ENCODE measurements at regions not wholly inside any gene's neighbourhood (a gene's known extent, or its start where the extent isn't known, plus 50 kb on each side); places are given as distances from the start of the nearest gene placed in this dataset.

DNA sequence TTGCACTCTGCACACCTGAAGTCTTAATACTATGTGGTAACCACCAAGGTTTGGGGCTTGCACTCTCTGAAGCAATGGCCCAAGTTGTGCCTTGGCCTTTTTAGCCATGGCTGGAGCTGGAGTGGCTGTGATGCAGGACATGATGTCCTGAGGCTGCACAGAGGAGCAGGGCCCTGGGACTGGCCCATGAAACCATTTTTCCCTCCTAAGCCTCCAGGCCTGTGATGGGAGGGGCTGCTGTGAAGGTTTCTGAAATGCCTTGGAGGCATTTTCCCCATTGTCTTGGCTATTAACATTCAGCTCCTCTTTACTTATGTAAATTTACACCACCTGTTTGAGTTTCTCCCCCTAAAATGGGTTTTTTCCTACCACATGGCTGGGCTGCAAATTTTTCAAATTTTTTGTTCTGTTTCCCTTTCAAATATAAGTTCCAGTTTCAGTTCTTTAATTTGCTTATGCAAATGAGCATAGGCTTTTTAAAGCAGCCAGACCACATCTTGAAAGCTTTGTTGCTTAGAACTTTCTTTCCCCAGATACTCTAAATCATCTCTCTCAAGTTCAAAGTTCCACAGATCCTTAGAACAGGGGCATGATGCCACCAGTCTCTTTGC is 237.4 kb upstream of the DMAC1 start:
- H3K27me3 ChIP-seq (replicated peaks; ENCODE audit: insufficient read depth) = no peaks in the 10 kb centered on the region
- no peaks in the 10 kb centered on the region for H3K9me2 ChIP-seq (ENCODE audit: insufficient read depth)
- no peak overlapping the region for H3K27ac ChIP-seq
- H4K20me1 ChIP-seq (ENCODE audit: insufficient read depth) = no peaks in the 10 kb centered on the region
- no peak for TF ChIP-seq EZH2 (IDR thresholded peaks at IDR 0.05; ENCODE audit: insufficient read depth, poor library complexity, severe bottlenecking)
- no peak for TF ChIP-seq EZH2phosphoT487 (IDR thresholded peaks at IDR 0.05; ENCODE audit: insufficient read depth, low read depth)
- H3K36me3 ChIP-seq (ENCODE audit: low read depth) = no peaks in the 10 kb centered on the region
- no peaks in the 10 kb centered on the region for H3K4me1 ChIP-seq (ENCODE audit: insufficient read depth)
- no peak for DNase-seq
- no peaks in the 10 kb centered on the region for H3K79me2 ChIP-seq (ENCODE audit: insufficient read depth)
- in situ Hi-C loops (cut with MboI) = no loop called here
- H2AFZ ChIP-seq = no peak overlapping the region
- H3F3A ChIP-seq (ENCODE audit: insufficient read depth) = no peaks in the 10 kb centered on the region
- H3K9me3 ChIP-seq (ENCODE audit: low read depth) = no peaks in the 10 kb centered on the region
- H3K4me3 ChIP-seq = no peak overlapping the region
- H3K9ac ChIP-seq = no peak overlapping the region
- H3K4me2 ChIP-seq (ENCODE audit: unreplicated experiment) = no peak overlapping the region

GRCh38 chr9:8033794-8034193 is 234.2 kb upstream of the DMAC1 start:
- Histone ChIP-seq H3K4me1 (ENCODE audit: insufficient read depth) (no peaks in the 10 kb centered on the region), H3K27me3 (replicated peaks; ENCODE audit: insufficient read depth) (no peaks in the 10 kb centered on the region), H3K4me2 (ENCODE audit: unreplicated experiment) (no peak overlapping the region), H2AFZ (no peak overlapping the region), H3K27ac (no peak overlapping the region), H3F3A (ENCODE audit: insufficient read depth) (no peaks in the 10 kb centered on the region), H4K20me1 (ENCODE audit: insufficient read depth) (no peaks in the 10 kb centered on the region), H3K79me2 (ENCODE audit: insufficient read depth) (no peaks in the 10 kb centered on the region), H3K4me3 (no peak overlapping the region), H3K9me3 (ENCODE audit: low read depth) (no peaks in the 10 kb centered on the region), H3K9me2 (ENCODE audit: insufficient read depth) (no peaks in the 10 kb centered on the region), H3K36me3 (ENCODE audit: low read depth) (no peaks in the 10 kb centered on the region), H3K9ac (no peak overlapping the region)
- WGBS, 2 experiments (ENCODE audit: low coverage in 1 of 2, low lambda C conversion rate in 2 of 2, missing lambda C conversion rate in 2 of 2) = 28 to 29% methylated on average over 2 of the region's 2 CpGs
- DNase-seq = no peak
- TF ChIP-seq EZH2 (IDR thresholded peaks at IDR 0.05; ENCODE audit: insufficient read depth, poor library complexity, severe bottlenecking) = no peak
- no peak for TF ChIP-seq EZH2phosphoT487 (IDR thresholded peaks at IDR 0.05; ENCODE audit: insufficient read depth, low read depth)
- in situ Hi-C loops (cut with MboI) = no loop called here

GRCh38 chr9:8030095-8030494 is 230.5 kb upstream of the DMAC1 start:
- TF ChIP-seq EZH2 (IDR thresholded peaks at IDR 0.05; ENCODE audit: insufficient read depth, poor library complexity, severe bottlenecking) = no peak
- TF ChIP-seq EZH2phosphoT487 (IDR thresholded peaks at IDR 0.05; ENCODE audit: insufficient read depth, low read depth) = no peak
- WGBS, 2 experiments (ENCODE audit: low coverage in 1 of 2, low lambda C conversion rate in 2 of 2, missing lambda C conversion rate in 2 of 2) = 18 to 35% methylated on average over 4 of the region's 4 CpGs
- DNase-seq = no peak
- no peaks in the 10 kb centered on the region for H3K9me2 ChIP-seq (ENCODE audit: insufficient read depth)
- in situ Hi-C loops (cut with MboI) = no loop called here
- no peaks in the 10 kb centered on the region for H3K9me3 ChIP-seq (ENCODE audit: low read depth)
- H3F3A ChIP-seq (ENCODE audit: insufficient read depth) = no peaks in the 10 kb centered on the region
- no peak overlapping the region for H3K9ac ChIP-seq
- no peak overlapping the region for H3K4me3 ChIP-seq
- no peak overlapping the region for H3K27ac ChIP-seq
- no peaks in the 10 kb centered on the region for H3K27me3 ChIP-seq (replicated peaks; ENCODE audit: insufficient read depth)
- no peaks in the 10 kb centered on the region for H4K20me1 ChIP-seq (ENCODE audit: insufficient read depth)
- H3K4me1 ChIP-seq (ENCODE audit: insufficient read depth) = no peaks in the 10 kb centered on the region
- no peak overlapping the region for H3K4me2 ChIP-seq (ENCODE audit: unreplicated experiment)
- H2AFZ ChIP-seq = no peak overlapping the region
- H3K79me2 ChIP-seq (ENCODE audit: insufficient read depth) = no peaks in the 10 kb centered on the region
- H3K36me3 ChIP-seq (ENCODE audit: low read depth) = no peaks in the 10 kb centered on the region

DNA sequence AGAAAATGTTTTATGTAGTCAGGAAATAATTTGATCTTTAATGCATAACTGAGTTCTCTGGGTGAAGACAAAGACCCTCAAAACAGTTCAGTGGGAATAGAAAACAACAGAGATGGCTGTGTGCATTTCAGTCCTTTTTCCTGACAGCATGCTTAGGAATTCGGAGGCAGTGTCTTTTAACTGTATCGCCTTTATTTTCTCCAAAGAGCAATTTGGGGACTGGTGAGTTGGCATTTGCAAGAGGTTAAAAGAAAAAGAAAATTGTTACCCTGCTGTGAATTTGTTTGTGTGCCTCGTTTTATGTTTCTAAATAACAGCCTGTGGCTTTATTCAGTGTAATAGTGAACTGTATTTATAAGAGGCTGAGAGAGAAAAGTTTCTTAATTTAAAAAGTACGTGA is 227.8 kb upstream of the DMAC1 start:
- Histone ChIP-seq H3K4me3 (no peak overlapping the region), H3K4me2 (ENCODE audit: unreplicated experiment) (no peak overlapping the region), H3K36me3 (ENCODE audit: low read depth) (no peaks in the 10 kb centered on the region), H3K27me3 (replicated peaks; ENCODE audit: insufficient read depth) (no peaks in the 10 kb centered on the region), H3K79me2 (ENCODE audit: insufficient read depth) (no peaks in the 10 kb centered on the region), H3F3A (ENCODE audit: insufficient read depth) (no peaks in the 10 kb centered on the region), H2AFZ (no peak overlapping the region), H3K9me2 (ENCODE audit: insufficient read depth) (no peaks in the 10 kb centered on the region), H4K20me1 (ENCODE audit: insufficient read depth) (no peaks in the 10 kb centered on the region), H3K9ac (no peak overlapping the region), H3K4me1 (ENCODE audit: insufficient read depth) (no peaks in the 10 kb centered on the region), H3K9me3 (ENCODE audit: low read depth) (no peaks in the 10 kb centered on the region), H3K27ac (no peak overlapping the region)
- in situ Hi-C loops (cut with MboI) = no loop called here
- no peak for DNase-seq
- no peak for TF ChIP-seq EZH2phosphoT487 (IDR thresholded peaks at IDR 0.05; ENCODE audit: insufficient read depth, low read depth)
- TF ChIP-seq EZH2 (IDR thresholded peaks at IDR 0.05; ENCODE audit: insufficient read depth, poor library complexity, severe bottlenecking) = no peak
- 19 to 22% methylated on average over 4 of the region's 4 CpGs for WGBS, 2 experiments (ENCODE audit: low coverage in 1 of 2, low lambda C conversion rate in 2 of 2, missing lambda C conversion rate in 2 of 2)

DNA sequence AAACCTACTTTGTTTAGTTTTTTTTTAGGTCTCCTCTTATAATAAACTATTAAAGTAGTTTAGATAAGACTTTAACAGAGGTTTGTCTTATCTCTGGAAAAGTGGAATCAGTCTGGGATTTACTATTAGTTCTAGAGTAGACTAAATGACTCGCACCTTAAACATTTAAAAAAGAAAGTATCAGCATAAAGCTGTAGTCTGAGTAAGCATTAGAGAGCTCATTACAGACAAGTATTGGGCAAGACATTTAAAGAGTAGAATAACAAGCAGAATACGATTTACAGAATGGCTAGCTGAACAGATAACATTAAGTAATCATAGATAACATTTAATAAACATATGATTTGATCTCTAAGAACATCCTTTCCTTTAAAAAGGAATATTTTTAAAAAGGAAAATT is 226.0 kb upstream of the DMAC1 start:
- Histone ChIP-seq H3K4me2 (ENCODE audit: unreplicated experiment) (no peak overlapping the region), H3K27ac (no peak overlapping the region), H3K79me2 (ENCODE audit: insufficient read depth) (no peaks in the 10 kb centered on the region), H3K4me3 (no peak overlapping the region), H3K9me3 (ENCODE audit: low read depth) (no peaks in the 10 kb centered on the region), H3K4me1 (ENCODE audit: insufficient read depth) (no peaks in the 10 kb centered on the region), H3K9ac (no peak overlapping the region), H3F3A (ENCODE audit: insufficient read depth) (no peaks in the 10 kb centered on the region), H4K20me1 (ENCODE audit: insufficient read depth) (no peaks in the 10 kb centered on the region), H2AFZ (no peak overlapping the region), H3K27me3 (replicated peaks; ENCODE audit: insufficient read depth) (no peaks in the 10 kb centered on the region), H3K9me2 (ENCODE audit: insufficient read depth) (no peaks in the 10 kb centered on the region), H3K36me3 (ENCODE audit: low read depth) (no peaks in the 10 kb centered on the region)
- 4 to 10% methylated on average over 2 of the region's 2 CpGs for WGBS, 2 experiments (ENCODE audit: low coverage in 1 of 2, low lambda C conversion rate in 2 of 2, missing lambda C conversion rate in 2 of 2)
- DNase-seq = no peak
- no peak for TF ChIP-seq EZH2phosphoT487 (IDR thresholded peaks at IDR 0.05; ENCODE audit: insufficient read depth, low read depth)
- no peak for TF ChIP-seq EZH2 (IDR thresholded peaks at IDR 0.05; ENCODE audit: insufficient read depth, poor library complexity, severe bottlenecking)
- in situ Hi-C loops (cut with MboI) = no loop called here
